Endodermal cell (in vitro differentiated cells): ENCODE measurements at regions not wholly inside any gene's neighbourhood (a gene's known extent, or its start where the extent isn't known, plus 50 kb on each side); places are given as distances from the start of the nearest gene placed in this dataset.
"Not testable (repeated sequence)": the region's sequence is repeated elsewhere in the genome, so short reads cannot be mapped to it uniquely, and the experiment has no call there.

Source experiments
- DNase-seq: peaks from one replicate; pipeline ENCODE4 v3.0.0-alpha.2; 2017
- H3K27ac ChIP-seq: 2 replicates; pipeline ENCODE4 v1.5.1; 2013; ENCODE audit warnings: mild to moderate bottlenecking, low read depth, low read length, moderate library complexity
- H3K27me3 ChIP-seq: 2 replicates; pipeline ENCODE4 v1.6.1; 2013; ENCODE audit warnings: mild to moderate bottlenecking, low read length, moderate library complexity; ENCODE audit not compliant: insufficient read depth, control insufficient read depth, poor library complexity, severe bottlenecking
- H3K36me3 ChIP-seq: 2 replicates; pipeline ENCODE4 v1.7.0; 2013; ENCODE audit warnings: mild to moderate bottlenecking, low read length, moderate library complexity; ENCODE audit not compliant: control insufficient read depth, insufficient read depth
- H3K4me1 ChIP-seq: one replicate; pipeline ENCODE4 v1.7.0; 2013; ENCODE audit warnings: low read length; ENCODE audit not compliant: control insufficient read depth, insufficient read depth
- H3K4me3 ChIP-seq: 2 replicates; pipeline ENCODE4 v1.5.1; 2013; ENCODE audit warnings: mild to moderate bottlenecking, low read length, moderate library complexity
- H3K9ac ChIP-seq: 2 replicates; pipeline ENCODE4 v1.6.1; 2013; ENCODE audit warnings: mild to moderate bottlenecking, low read length, moderate library complexity; ENCODE audit not compliant: poor library complexity, severe bottlenecking; ENCODE audit errors: extremely low read depth
- H3K9me3 ChIP-seq: 2 replicates; pipeline ENCODE4 v1.6.1; 2013; ENCODE audit warnings: mild to moderate bottlenecking, low read length, moderate library complexity; ENCODE audit not compliant: control insufficient read depth
- H3K27ac Mint-ChIP-seq: 2 replicates; pipeline ENCODE4 v1.8.0; 2020; ENCODE audit warnings: mixed read lengths
- H3K27me3 Mint-ChIP-seq: 2 replicates; pipeline ENCODE4 v1.8.0; 2021; ENCODE audit warnings: mild to moderate bottlenecking, mixed read lengths; ENCODE audit not compliant: insufficient read depth
- H3K36me3 Mint-ChIP-seq: 2 replicates; pipeline ENCODE4 v1.8.0; 2020; ENCODE audit warnings: low read depth, mixed read lengths
- H3K4me1 Mint-ChIP-seq: 2 replicates; pipeline ENCODE4 v1.8.0; 2020; ENCODE audit warnings: mixed read lengths
- H3K4me3 Mint-ChIP-seq: 2 replicates; pipeline ENCODE4 v1.8.0; 2020; ENCODE audit warnings: mild to moderate bottlenecking, moderate library complexity, mixed read lengths
- H3K9me3 Mint-ChIP-seq: 2 replicates; pipeline ENCODE4 v1.8.0; 2020; ENCODE audit warnings: mild to moderate bottlenecking, mixed read lengths
- WGBS, 2 experiments: methylation state at CpG; one replicate each; pipeline versions ENCODE4 v1.1.5 to v1.1.7; 2013; ENCODE audit warnings: missing lambda C conversion rate in 2 of 2, mixed read lengths in 1 of 2; ENCODE audit not compliant: insufficient coverage in 1 of 2, insufficient read length in 1 of 2; 5-methylcytosine and 5-hydroxymethylcytosine counted together
- TF ChIP-seq, protein P1 (sequence below): fragments of 200-600 bp; sonication (generic); conservative IDR thresholded peaks from 2 replicates; pipeline ENCODE4 v1.5.0; 2021; ENCODE audit warnings: antibody characterized with exemption, mild to moderate bottlenecking

GRCh38 chr10:44280226-44281014 is 104.5 kb downstream of the CXCL12 start:
- Mint-ChIP-seq H3K27ac (no peak overlapping the region), H3K9me3 (peaks cover 15% of the 10 kb centered on the region), H3K36me3 (no peaks in the 10 kb centered on the region), H3K4me3 (no peak overlapping the region), H3K4me1 (peaks cover 16% of the 10 kb centered on the region), H3K27me3 (peaks cover 9% of the 10 kb centered on the region)
- DNase-seq, result peak; percentile 13
- 90 to 91% methylated on average over 5 of the region's 5 CpGs for WGBS, 2 experiments
- Histone ChIP-seq H3K4me1 (peaks cover 7% of the 10 kb centered on the region), H3K4me3 (no peak overlapping the region), H3K27ac (no peak overlapping the region), H3K9ac (no peak overlapping the region), H3K27me3 (no peaks in the 10 kb centered on the region), H3K9me3 (no peaks in the 10 kb centered on the region), H3K36me3 (no peaks in the 10 kb centered on the region)
- TF ChIP-seq, protein P1, sequence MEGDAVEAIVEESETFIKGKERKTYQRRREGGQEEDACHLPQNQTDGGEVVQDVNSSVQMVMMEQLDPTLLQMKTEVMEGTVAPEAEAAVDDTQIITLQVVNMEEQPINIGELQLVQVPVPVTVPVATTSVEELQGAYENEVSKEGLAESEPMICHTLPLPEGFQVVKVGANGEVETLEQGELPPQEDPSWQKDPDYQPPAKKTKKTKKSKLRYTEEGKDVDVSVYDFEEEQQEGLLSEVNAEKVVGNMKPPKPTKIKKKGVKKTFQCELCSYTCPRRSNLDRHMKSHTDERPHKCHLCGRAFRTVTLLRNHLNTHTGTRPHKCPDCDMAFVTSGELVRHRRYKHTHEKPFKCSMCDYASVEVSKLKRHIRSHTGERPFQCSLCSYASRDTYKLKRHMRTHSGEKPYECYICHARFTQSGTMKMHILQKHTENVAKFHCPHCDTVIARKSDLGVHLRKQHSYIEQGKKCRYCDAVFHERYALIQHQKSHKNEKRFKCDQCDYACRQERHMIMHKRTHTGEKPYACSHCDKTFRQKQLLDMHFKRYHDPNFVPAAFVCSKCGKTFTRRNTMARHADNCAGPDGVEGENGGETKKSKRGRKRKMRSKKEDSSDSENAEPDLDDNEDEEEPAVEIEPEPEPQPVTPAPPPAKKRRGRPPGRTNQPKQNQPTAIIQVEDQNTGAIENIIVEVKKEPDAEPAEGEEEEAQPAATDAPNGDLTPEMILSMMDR, result no peak

DNA sequence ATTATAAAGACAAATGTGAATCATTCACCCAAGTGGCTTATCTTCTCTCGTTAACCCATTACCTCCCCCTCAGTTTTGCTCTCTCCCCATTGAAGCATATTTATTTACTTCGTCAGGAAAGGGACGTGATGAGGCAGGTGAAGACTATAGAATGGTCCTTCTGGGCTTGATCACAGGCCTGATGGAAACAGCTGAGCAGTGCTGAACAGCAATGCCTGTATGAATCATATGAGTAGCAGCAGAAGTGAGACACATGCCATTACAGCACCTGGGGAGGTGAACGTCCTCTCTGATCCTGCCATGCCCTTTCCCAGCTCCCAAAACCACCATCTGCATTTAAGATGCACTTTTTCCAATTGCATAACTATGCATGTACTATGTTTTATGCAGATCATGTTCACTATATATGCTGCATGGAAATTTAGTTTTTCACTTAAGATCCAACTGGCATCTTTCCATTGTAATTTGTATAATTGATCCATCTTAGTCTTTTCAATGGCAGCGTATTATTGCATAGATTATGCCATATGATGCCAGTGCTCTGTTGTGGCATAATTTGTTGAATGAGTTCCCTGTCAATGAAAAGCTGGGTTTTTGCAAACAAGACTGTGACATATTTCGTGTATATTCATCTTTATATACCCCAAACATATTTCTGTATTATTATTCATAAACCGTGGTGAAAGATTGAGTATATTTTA is 105.3 kb downstream of the CXCL12 start:
- WGBS, 2 experiments, result 70 to 95% methylated on average over 2 to 5 of the region's 7 CpGs

GRCh38 chr10:44278837-44279324 is 106.0 kb downstream of the CXCL12 start:
- Histone ChIP-seq H3K36me3 (no peaks in the 10 kb centered on the region), H3K4me3 (no peak overlapping the region), H3K4me1 (peaks cover 7% of the 10 kb centered on the region), H3K27me3 (no peaks in the 10 kb centered on the region), H3K9ac (no peak overlapping the region), H3K9me3 (no peaks in the 10 kb centered on the region), H3K27ac (no peak overlapping the region)
- whole genome bisulfite sequencing, 2 experiments, result 63 to 86% methylated on average over 1 to 5 of the region's 5 CpGs
- DNase-seq, result peak; percentile 22
- Mint-ChIP-seq H3K27ac (no peak overlapping the region), H3K4me1 (peaks cover 11% of the 10 kb centered on the region), H3K36me3 (no peaks in the 10 kb centered on the region), H3K4me3 (no peak overlapping the region), H3K9me3 (peaks cover 15% of the 10 kb centered on the region), H3K27me3 (peaks cover 5% of the 10 kb centered on the region)
- TF ChIP-seq, protein P1, result no peak

More for the DNA sequence above, 105.3 kb downstream of the CXCL12 start:
- peaks cover 15% of the 10 kb centered on the region for H3K9me3 Mint-ChIP-seq
- Histone ChIP-seq H3K27me3 (no peaks in the 10 kb centered on the region), H3K27ac (no peak overlapping the region), H3K4me3 (no peak overlapping the region), H3K4me1 (peaks cover 7% of the 10 kb centered on the region), H3K36me3 (no peaks in the 10 kb centered on the region), H3K9me3 (no peaks in the 10 kb centered on the region), H3K9ac (no peak overlapping the region)
- no peaks in the 10 kb centered on the region for H3K36me3 Mint-ChIP-seq
- DNase-seq, result peak; percentile 5
- TF ChIP-seq, protein P1, result no peak
- peaks cover 14% of the 10 kb centered on the region for H3K4me1 Mint-ChIP-seq
- H3K4me3 Mint-ChIP-seq, result no peak overlapping the region
- peaks cover 7% of the 10 kb centered on the region for H3K27me3 Mint-ChIP-seq
- H3K27ac Mint-ChIP-seq, result no peak overlapping the region

- H3K9ac ChIP-seq, H3K4me3 ChIP-seq, H3K27ac Mint-ChIP-seq, H3K4me1 Mint-ChIP-seq, H3K4me3 Mint-ChIP-seq, H3K4me1 ChIP-seq, H3K27ac ChIP-seq, H3K36me3 Mint-ChIP-seq, H3K27me3 ChIP-seq, H3K36me3 ChIP-seq, H3K27me3 Mint-ChIP-seq, DNase-seq: not testable (repeated sequence)
- 92 to 93% methylated on average over 2 to 12 of the region's 16 CpGs for WGBS, 2 experiments
- peaks cover 41% of the 10 kb centered on the region for H3K9me3 Mint-ChIP-seq
- peaks cover 15% of the 10 kb centered on the region for H3K9me3 ChIP-seq
Measured at GRCh38 chr10:44268435-44268948, 116.4 kb downstream of the CXCL12 start.
